Epidermal melanocyte (primary cell): ENCODE measurements at regions not wholly inside any gene's neighbourhood (a gene's known extent, or its start where the extent isn't known, plus 50 kb on each side); places are given as distances from the start of the nearest gene placed in this dataset.

Experiments
- DNase-seq: peaks from one replicate; pipeline ENCODE4 v3.0.0; 2011; ENCODE audit warnings: low spot score; ENCODE audit not compliant: insufficient read length

- DNase-seq, result no peak
Measured at GRCh38 chr13:39282400-39282972, 244.2 kb downstream of the NHLRC3 start.

- DNase-seq, result no peak
Measured at GRCh38 chr13:39283072-39283471, 244.8 kb downstream of the NHLRC3 start.

GRCh38 chr13:39284801-39285388 lies 246.6 kb downstream of the NHLRC3 start:
- no peak for DNase-seq
